KG1 (cell line): ENCODE measurements at regions not wholly inside any gene's neighbourhood (a gene's known extent, or its start where the extent isn't known, plus 50 kb on each side); places are given as distances from the start of the nearest gene placed in this dataset.
A peak's percentile ranks its signal among the peaks of the same experiment; 100 is the strongest.

Experiments used
- DNase-seq: peaks from one replicate; lab custom pipeline; 2025; lab: John Stamatoyannopoulos, UW

GRCh38 chr6:148103436-148103835, 239.2 kb upstream of the SASH1 start:
- DNase-seq = no peak

GRCh38 chr6:148104131-148104530, 238.5 kb upstream of the SASH1 start:
- DNase-seq = no peak

- DNase-seq = no peak
Measured at GRCh38 chr6:148105695-148106094, 236.9 kb upstream of the SASH1 start.

- no peak for DNase-seq
Measured at GRCh38 chr6:148107911-148108310, 234.7 kb upstream of the SASH1 start.

GRCh38 chr6:148109732-148110131, 232.9 kb upstream of the SASH1 start:
- DNase-seq = no peak

- DNase-seq = no peak
Measured at GRCh38 chr6:148110925-148111324, 231.7 kb upstream of the SASH1 start.

GRCh38 chr6:148112851-148113319, 229.8 kb upstream of the SASH1 start:
- DNase-seq = no peak

GRCh38 chr6:148116001-148116400, 226.6 kb upstream of the SASH1 start:
- DNase-seq = no peak

- DNase-seq = no peak
Measured at GRCh38 chr6:148118244-148118643, 224.4 kb upstream of the SASH1 start.

GRCh38 chr6:148128014-148128730, 214.5 kb upstream of the SASH1 start:
- no peak for DNase-seq

- DNase-seq = no peak
Measured at GRCh38 chr6:148134592-148134991, 208.0 kb upstream of the SASH1 start.

GRCh38 chr6:148136586-148136985, 206.1 kb upstream of the SASH1 start:
- no peak for DNase-seq

GRCh38 chr6:148137652-148138051, 205.0 kb upstream of the SASH1 start:
- no peak for DNase-seq

- DNase-seq = no peak
Measured at GRCh38 chr6:148138573-148138972, 204.1 kb upstream of the SASH1 start.

GRCh38 chr6:148140772-148141557, 201.7 kb upstream of the SASH1 start:
- DNase-seq = no peak

- DNase-seq = no peak
Measured at GRCh38 chr6:148142821-148143220, 199.8 kb upstream of the SASH1 start.

GRCh38 chr6:148143771-148144170, 198.9 kb upstream of the SASH1 start:
- DNase-seq = no peak

GRCh38 chr6:148144917-148145521, 197.6 kb upstream of the SASH1 start:
- DNase-seq = peak; percentile 17

- no peak for DNase-seq
Measured at GRCh38 chr6:148146717-148147462, 195.7 kb upstream of the SASH1 start.

GRCh38 chr6:148147463-148147830, 195.2 kb upstream of the SASH1 start:
- DNase-seq = no peak

- DNase-seq = no peak
Measured at GRCh38 chr6:148151896-148152643, 190.6 kb upstream of the SASH1 start.

GRCh38 chr6:148154668-148155067, 188.0 kb upstream of the SASH1 start:
- DNase-seq = no peak
